HepG2 (cell line): ENCODE measurements at regions not wholly inside any gene's neighbourhood (a gene's known extent, or its start where the extent isn't known, plus 50 kb on each side); places are given as distances from the start of the nearest gene placed in this dataset.

ENCODE experiments used
- ATAC-seq: fragments of 200-7000 bp; cut with Tn5 transposase; 3 replicates; pipeline ENCODE4 v1.9.1; 2020; ENCODE audit warnings: mild to moderate bottlenecking, moderate library complexity
- BruUV-seq: library from RNA; stranded (reverse); fragments of 400-500 nt; replicated peaks from 2 replicates; lab custom pipeline; 2021; lab: Mats Ljungman, UMichigan
- CTCF ChIA-PET: fragments of 300-600 bp; formaldehyde crosslinking; extraction: SDS; loops from one replicate; lab custom pipeline; 2021; ENCODE audit warnings: low total read pairs, inconsistent platforms, low intra/inter-chr PET ratio; lab: Yijun Ruan, JAX
- POLR2A ChIA-PET: fragments of 350-600 bp; sonication (Branson Sonifier 250); formaldehyde crosslinking; loops from one replicate; lab custom pipeline; 2020; ENCODE audit warnings: antibody characterized with exemption, inconsistent platforms; lab: Yijun Ruan, JAX
- DNase-seq: peaks from one replicate; pipeline ENCODE4 v3.0.0-alpha.2; 2015; ENCODE audit warnings: low spot score
- FAIRE-seq: peaks from 3 replicates; lab custom pipeline; 2011; peaks lifted over from hg19 to GRCh38; lab: Jason Lieb, UNC
- H2AFZ ChIP-seq: one replicate; pipeline ENCODE4 v1.6.1; 2011; ENCODE audit warnings: low read length, inconsistent platforms
- H3K27ac ChIP-seq: fragments of 300-600 bp; 3 replicates; pipeline ENCODE4 v1.8.0; 2011; ENCODE audit warnings: mixed run types, mild to moderate bottlenecking, mixed read lengths, low read length, inconsistent platforms; ENCODE audit not compliant: insufficient read depth; ENCODE audit errors: extremely low read length
- H3K27me3 ChIP-seq, 2 experiments: fragments of 200-600 bp in 1 of 2; 2 replicates in 1 of 2; 3 replicates in 1 of 2; pipeline versions ENCODE4 v1.6.0 to v1.8.0; 2011; ENCODE audit warnings: low read length in 2 of 2, mild to moderate bottlenecking in 2 of 2, moderate library complexity in 2 of 2, inconsistent platforms in 1 of 2; ENCODE audit not compliant: insufficient read depth in 2 of 2, control insufficient read depth in 1 of 2
- H3K36me3 ChIP-seq, 2 experiments: fragments of 200-600 bp in 1 of 2; replicated peaks in 1 of 2; 2 replicates in 1 of 2; 3 replicates in 1 of 2; pipeline versions ENCODE4 v1.5.1 to v1.8.0; 2011; ENCODE audit warnings: low read length in 2 of 2, inconsistent platforms in 1 of 2; ENCODE audit not compliant: insufficient read depth in 2 of 2, control insufficient read depth in 1 of 2
- H3K4me1 ChIP-seq: 2 replicates; pipeline ENCODE4 v1.5.1; 2012; ENCODE audit warnings: low read length, inconsistent platforms; ENCODE audit not compliant: insufficient read depth
- H3K4me2 ChIP-seq: 2 replicates; pipeline ENCODE4 v1.6.0; 2011; ENCODE audit warnings: low read depth, low read length, inconsistent platforms
- H3K4me3 ChIP-seq, 3 experiments: fragments of 200-600 bp in 1 of 3; sonication (generic), shearing (Covaris generic) in 1 of 3; replicated peaks in 1 of 3; 2 replicates each; pipeline ENCODE4 v1.5.1; 2011 to 2016; ENCODE audit warnings: low read length in 3 of 3, inconsistent platforms in 2 of 3, low read depth in 2 of 3, mild to moderate bottlenecking in 2 of 3, control low read depth in 1 of 3, mixed read lengths in 1 of 3; ENCODE audit not compliant: insufficient read depth in 1 of 3
- H3K79me2 ChIP-seq: one replicate; pipeline ENCODE4 v1.6.1; 2011; ENCODE audit warnings: low read length, inconsistent platforms; ENCODE audit not compliant: insufficient read depth
- H3K9ac ChIP-seq: 2 replicates; pipeline ENCODE4 v1.6.0; 2011; ENCODE audit warnings: mild to moderate bottlenecking, low read depth, low read length, inconsistent platforms; ENCODE audit not compliant: insufficient read depth
- H3K9me3 ChIP-seq: 2 replicates; pipeline ENCODE4 v1.5.1; 2012; ENCODE audit warnings: mild to moderate bottlenecking, low read length
- H4K20me1 ChIP-seq: 2 replicates; pipeline ENCODE4 v1.6.0; 2011; ENCODE audit warnings: inconsistent platforms, mild to moderate bottlenecking, low read length, moderate library complexity; ENCODE audit not compliant: insufficient read depth
- ATRX ChIP-seq: sonication (generic); formaldehyde crosslinking; IDR thresholded peaks from 2 replicates; pipeline ENCODE4 v1.4.0; 2020; ENCODE audit warnings: missing genetic modification reagents, borderline replicate concordance
- GLI4 ChIP-seq: sonication (generic); formaldehyde crosslinking; IDR thresholded peaks from 2 replicates; pipeline ENCODE4 v1.5.1; 2020; ENCODE audit warnings: missing genetic modification reagents, mild to moderate bottlenecking, moderate library complexity, borderline replicate concordance
- LBX2 ChIP-seq: sonication (generic); formaldehyde crosslinking; IDR thresholded peaks from 2 replicates; pipeline ENCODE4 v1.5.0; 2020; ENCODE audit warnings: missing genetic modification reagents, mild to moderate bottlenecking, borderline replicate concordance
- NCOA5 ChIP-seq: sonication (generic); formaldehyde crosslinking; IDR thresholded peaks from 2 replicates; pipeline ENCODE4 v1.4.0; 2020; ENCODE audit warnings: missing genetic modification reagents
- SOX6 ChIP-seq, 2 experiments: fragments of 450-650 bp in 1 of 2; sonication (generic) in 1 of 2; formaldehyde crosslinking in 1 of 2; IDR thresholded peaks; 2 replicates each; pipeline versions ENCODE4 v1.4.0 to v1.6.1; 2017 to 2020; ENCODE audit warnings: antibody characterized with exemption in 1 of 2, mild to moderate bottlenecking in 1 of 2, missing genetic modification reagents in 1 of 2
- ZBTB4 ChIP-seq: sonication (generic); formaldehyde crosslinking; IDR thresholded peaks from 2 replicates; pipeline ENCODE4 v1.4.0; 2020; ENCODE audit warnings: missing genetic modification reagents, mild to moderate bottlenecking, borderline replicate concordance
- ZBTB46 ChIP-seq: sonication (generic); formaldehyde crosslinking; IDR thresholded peaks from 2 replicates; pipeline ENCODE4 v1.4.0; 2020; ENCODE audit warnings: mild to moderate bottlenecking, missing genetic modification reagents, borderline replicate concordance
- ZIK1 ChIP-seq: sonication (generic); formaldehyde crosslinking; IDR thresholded peaks from 2 replicates; pipeline ENCODE4 v1.5.0; 2020; ENCODE audit warnings: mild to moderate bottlenecking, low read depth, missing genetic modification reagents, borderline replicate concordance
- ZNF460 ChIP-seq: sonication (generic); formaldehyde crosslinking; IDR thresholded peaks from 2 replicates; pipeline ENCODE4 v1.5.1; 2020; ENCODE audit warnings: missing genetic modification reagents, mild to moderate bottlenecking, borderline replicate concordance
- ZNF543 ChIP-seq: sonication (generic); formaldehyde crosslinking; IDR thresholded peaks from 2 replicates; pipeline ENCODE4 v1.4.0; 2020; ENCODE audit warnings: mild to moderate bottlenecking, missing genetic modification reagents
- ZNF713 ChIP-seq: sonication (generic); formaldehyde crosslinking; IDR thresholded peaks from 2 replicates; pipeline ENCODE4 v1.4.0; 2020; ENCODE audit warnings: mild to moderate bottlenecking, missing genetic modification reagents
- ZNF720 ChIP-seq: sonication (generic); formaldehyde crosslinking; IDR thresholded peaks from 2 replicates; pipeline ENCODE4 v1.4.0; 2020; ENCODE audit warnings: missing genetic modification reagents
- WGBS: methylation state at CpG from one replicate; pipeline ENCODE4 v1.1.6; 2017; ENCODE audit warnings: low lambda C conversion rate; 5-methylcytosine and 5-hydroxymethylcytosine counted together
- in situ Hi-C: cut with HindIII; loops from 2 replicates; pipeline ENCODE4 v1.10.0; 2017; ENCODE audit warnings: low pct_unique_long_range_greater_than_20kb; ENCODE audit not compliant: extremely low pct_ligation_motif_present
- intact Hi-C: fragments of 100-400 bp; cut with micrococcal nuclease; formaldehyde crosslinking; loops from one replicate; pipeline ENCODE4 v1.10.0; 2022; ENCODE audit not compliant: unreplicated experiment

GRCh38 chr9:118532592-118532991 is 828.4 kb downstream of the TLR4 start:
- Histone ChIP-seq H2AFZ (no peak overlapping the region), H3K27ac (no peak overlapping the region), H3K79me2 (no peaks in the 10 kb centered on the region), H3K27me3 (no peaks in the 10 kb centered on the region), H3K4me1 (no peaks in the 10 kb centered on the region), H3K9ac (no peak overlapping the region), H3K4me3 (no peak overlapping the region), H3K4me2 (no peak overlapping the region), H3K36me3 (no peaks in the 10 kb centered on the region), H4K20me1 (no peaks in the 10 kb centered on the region), H3K9me3 (peaks cover 76% of the 10 kb centered on the region)
- intact Hi-C loops, result no loop called here
- WGBS, result 0% methylated on average over 1 of the region's 1 CpG
- no TSS peak for BruUV-seq
- FAIRE-seq (no peak), DNase-seq (no peak), ATAC-seq (no peak)
- TF ChIP-seq LBX2 (CRISPR knock-in tag) (no peak), ZBTB46 (CRISPR knock-in tag) (no peak)
- in situ Hi-C loops, result no loop called here
- ChIA-PET CTCF (no interaction called here), POLR2A (no interaction called here)

- Histone ChIP-seq H3K27ac (no peak overlapping the region), H3K4me2 (no peak overlapping the region)
- ATAC-seq, result no peak
- no peak for TF ChIP-seq SOX6 (IDR thresholded peaks at IDR 0.05)
- TF ChIP-seq SOX6 (CRISPR knock-in tag; IDR thresholded peaks at IDR 0.05), result no peak
- TF ChIP-seq NCOA5 (CRISPR knock-in tag), result no peak
- no peak for TF ChIP-seq ZNF713 (CRISPR knock-in tag)
- no peak for TF ChIP-seq GLI4 (CRISPR knock-in tag)
- TF ChIP-seq ZIK1, result no peak
- TF ChIP-seq ZNF720 (CRISPR knock-in tag), result no peak
- no peak for TF ChIP-seq ZNF460
- TF ChIP-seq ATRX, result no peak
- TF ChIP-seq ZNF543, result no peak
- TF ChIP-seq ZBTB4 (CRISPR knock-in tag), result no peak
Measured at GRCh38 chr9:118533101-118533500, 828.9 kb downstream of the TLR4 start.

More at GRCh38 chr9:118533101-118533500, 828.9 kb downstream of the TLR4 start:
- Histone ChIP-seq H3K9ac (no peak overlapping the region), H3K4me3 (no peak overlapping the region), H4K20me1 (no peaks in the 10 kb centered on the region), H3K4me1 (no peaks in the 10 kb centered on the region), H3K9me3 (peaks cover 76% of the 10 kb centered on the region), H3K36me3 (no peaks in the 10 kb centered on the region), H3K27me3 (no peaks in the 10 kb centered on the region), H2AFZ (no peak overlapping the region), H3K79me2 (no peaks in the 10 kb centered on the region)
- FAIRE-seq, result no peak
- in situ Hi-C loops (no loop called here), intact Hi-C loops (no loop called here)
- POLR2A ChIA-PET, result no interaction called here
- CTCF ChIA-PET, result no interaction called here
- no peak for DNase-seq
- BruUV-seq, result no TSS peak
- WGBS, result 0% methylated on average over 3 of the region's 3 CpGs
